VCaP (cell line): ENCODE measurements at regions not wholly inside any gene's neighbourhood (a gene's known extent, or its start where the extent isn't known, plus 50 kb on each side); places are given as distances from the start of the nearest gene placed in this dataset.

Experiments used
- H3K27ac ChIP-seq: fragments of 450-650 bp; 2 replicates; pipeline ENCODE4 v1.5.1; 2017
- CTCF ChIP-seq: fragments of 450-650 bp; conservative IDR thresholded peaks from 2 replicates; pipeline ENCODE4 v1.5.1; 2017; ENCODE audit warnings: mild to moderate bottlenecking, moderate library complexity

GRCh38 chr1:225707824-225708223 lies 54.9 kb upstream of the ENAH start:
- no peak for TF ChIP-seq CTCF
- H3K27ac ChIP-seq = no peak overlapping the region

GRCh38 chr1:225709101-225709500 lies 56.2 kb upstream of the ENAH start:
- H3K27ac ChIP-seq = peak overlapping the region; percentile 24; the same call in 1 of the 2 replicates
- TF ChIP-seq CTCF = no peak

- TF ChIP-seq CTCF = no peak
- H3K27ac ChIP-seq = no peak overlapping the region
Measured at GRCh38 chr1:225710804-225711203, 57.9 kb upstream of the ENAH start.

GRCh38 chr1:225711236-225711937 lies 58.5 kb upstream of the ENAH start:
- TF ChIP-seq CTCF = no peak
- no peak overlapping the region for H3K27ac ChIP-seq

- no peak for TF ChIP-seq CTCF
- no peak overlapping the region for H3K27ac ChIP-seq
Measured at GRCh38 chr1:225712391-225712790, 59.5 kb upstream of the ENAH start.

- TF ChIP-seq CTCF = no peak
- no peak overlapping the region for H3K27ac ChIP-seq
Measured at GRCh38 chr1:225713281-225713680, 60.4 kb upstream of the ENAH start.

GRCh38 chr1:225720937-225721336 lies 56.7 kb upstream of the SRP9 start:
- no peak overlapping the region for H3K27ac ChIP-seq
- TF ChIP-seq CTCF = no peak
